KOPT-K1 (cell line): ENCODE measurements at regions not wholly inside any gene's neighbourhood (a gene's known extent, or its start where the extent isn't known, plus 50 kb on each side); places are given as distances from the start of the nearest gene placed in this dataset.

ENCODE experiments used
- H3K27ac ChIP-seq: fragments of 200-600 bp; sonication (generic); 2 replicates; pipeline ENCODE4 v1.5.1; 2016; ENCODE audit warnings: antibody characterized with exemption, mild to moderate bottlenecking, low read depth, low read length; ENCODE audit not compliant: poor library complexity, severe bottlenecking
- H3K36me3 ChIP-seq: fragments of 200-600 bp; sonication (generic); 2 replicates; pipeline ENCODE4 v1.5.1; 2017; ENCODE audit warnings: antibody characterized with exemption, mild to moderate bottlenecking, low read length, moderate library complexity; ENCODE audit not compliant: insufficient read depth
- H3K9me3 ChIP-seq: fragments of 200-600 bp; sonication (generic); 2 replicates; pipeline ENCODE4 v1.5.1; 2017; ENCODE audit warnings: antibody characterized with exemption, low read length, mild to moderate bottlenecking; ENCODE audit not compliant: insufficient read depth, poor library complexity, severe bottlenecking

GRCh38 chr7:18393465-18394118, 102.0 kb upstream of the HDAC9 start:
- H3K36me3 ChIP-seq: no peaks in the 10 kb centered on the region
- no peaks in the 10 kb centered on the region for H3K9me3 ChIP-seq
- no peak overlapping the region for H3K27ac ChIP-seq

DNA sequence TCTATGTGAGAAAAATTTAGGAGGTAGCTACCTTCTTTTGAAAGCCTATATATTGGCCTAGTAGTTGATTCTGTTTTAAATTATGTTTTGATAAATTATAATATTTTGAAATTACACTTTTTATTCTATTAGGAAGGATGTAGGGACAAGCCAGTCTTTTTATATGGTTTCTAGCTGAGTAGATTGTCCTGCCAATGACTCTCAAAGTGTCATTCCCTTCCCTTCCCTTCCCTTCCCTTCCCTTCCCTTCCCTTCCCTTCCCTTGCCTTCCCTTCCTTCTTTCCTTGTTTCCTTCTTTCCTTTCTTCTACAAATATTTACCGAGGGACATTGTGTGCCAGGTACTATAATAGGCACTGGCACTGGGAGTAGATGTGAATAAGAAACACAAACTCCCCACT, 99.7 kb upstream of the HDAC9 start:
- Histone ChIP-seq H3K9me3 (no peaks in the 10 kb centered on the region), H3K36me3 (no peaks in the 10 kb centered on the region), H3K27ac (no peak overlapping the region)

DNA sequence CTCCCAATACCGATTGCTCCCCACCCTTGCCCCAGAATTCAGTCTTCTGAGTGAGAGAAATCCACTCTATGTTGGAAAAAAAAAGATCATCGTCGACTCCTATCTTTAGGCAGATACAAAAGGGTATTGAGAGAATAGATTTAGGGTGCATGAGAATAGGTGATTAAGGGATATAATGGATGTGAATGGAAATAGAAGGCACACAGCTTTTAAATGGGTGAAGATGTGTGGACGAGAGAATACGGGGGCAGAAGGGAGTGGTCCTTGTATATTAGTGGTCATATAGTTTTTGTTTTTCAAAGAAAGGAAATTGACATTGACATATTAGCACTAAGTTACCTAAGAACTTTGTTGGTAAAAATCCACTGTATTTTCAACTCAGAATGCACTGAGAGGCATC, 98.6 kb upstream of the HDAC9 start:
- Histone ChIP-seq H3K36me3 (no peaks in the 10 kb centered on the region), H3K27ac (no peak overlapping the region), H3K9me3 (no peaks in the 10 kb centered on the region)

DNA sequence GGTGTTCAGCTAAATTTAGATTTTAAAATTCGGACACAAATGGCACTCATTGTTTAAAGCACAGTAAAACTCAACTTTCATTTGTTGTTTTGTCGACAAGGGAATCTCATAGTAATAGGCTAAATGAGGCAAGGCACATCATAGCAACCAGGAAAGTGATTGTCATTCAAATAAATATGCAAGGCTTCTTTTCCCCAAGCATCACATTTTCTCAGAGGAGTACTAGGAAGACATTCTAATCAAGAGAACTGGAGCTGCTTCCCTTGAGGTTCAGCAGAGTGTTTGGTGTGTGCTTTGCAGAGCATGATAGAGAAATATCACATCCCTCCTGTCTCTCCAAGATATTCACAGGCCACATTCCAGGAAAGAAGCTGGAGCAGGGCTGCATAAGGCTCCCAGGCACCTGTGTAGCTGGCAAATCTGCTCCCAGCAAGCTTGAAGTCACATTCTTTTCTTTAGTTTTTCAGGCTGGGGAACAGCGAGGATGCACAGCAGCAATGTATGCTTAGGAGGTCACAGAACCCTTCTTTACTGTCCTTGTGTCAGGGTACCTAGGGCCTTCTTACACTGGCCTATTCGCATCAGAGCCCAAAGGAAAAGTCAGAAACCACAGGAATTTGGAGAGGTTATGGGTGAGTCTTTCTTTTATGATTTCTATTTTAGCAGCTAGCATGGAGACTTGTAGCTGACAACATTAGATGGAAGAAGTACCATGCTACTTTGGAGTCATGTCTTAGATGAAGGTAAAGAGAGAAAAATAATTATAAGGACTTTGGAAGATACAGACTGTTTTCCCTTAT, 95.9 kb upstream of the HDAC9 start:
- Histone ChIP-seq H3K27ac (no peak overlapping the region), H3K36me3 (no peaks in the 10 kb centered on the region), H3K9me3 (no peaks in the 10 kb centered on the region)

GRCh38 chr7:18400275-18400674, 95.3 kb upstream of the HDAC9 start:
- Histone ChIP-seq H3K36me3 (no peaks in the 10 kb centered on the region), H3K9me3 (no peaks in the 10 kb centered on the region), H3K27ac (no peak overlapping the region)

- Histone ChIP-seq H3K36me3 (no peaks in the 10 kb centered on the region), H3K27ac (no peak overlapping the region), H3K9me3 (no peaks in the 10 kb centered on the region)
Observed at GRCh38 chr7:18400726-18401125, 94.8 kb upstream of the HDAC9 start.

DNA sequence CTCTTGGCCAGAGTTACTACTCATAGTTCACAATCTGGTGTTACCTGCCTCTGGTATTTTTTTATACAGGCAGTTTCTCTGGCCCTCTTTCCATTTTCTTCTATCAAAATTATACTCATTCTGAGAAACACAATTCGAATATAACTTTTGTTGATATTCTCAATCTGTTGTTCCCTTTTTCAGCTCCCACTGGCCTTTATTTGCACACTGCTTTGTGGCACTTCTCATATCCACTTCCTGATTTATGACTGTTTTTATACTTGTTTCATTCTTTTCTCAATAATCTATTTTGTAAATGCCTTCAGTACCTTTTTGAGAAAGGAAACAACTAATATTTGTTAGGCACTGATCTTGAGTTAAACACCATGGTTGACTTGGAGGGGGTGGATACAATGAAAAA, 93.8 kb upstream of the HDAC9 start:
- Histone ChIP-seq H3K9me3 (no peaks in the 10 kb centered on the region), H3K36me3 (no peaks in the 10 kb centered on the region), H3K27ac (no peak overlapping the region)

GRCh38 chr7:18402488-18403183, 92.9 kb upstream of the HDAC9 start:
- H3K9me3 ChIP-seq: no peaks in the 10 kb centered on the region
- H3K27ac ChIP-seq: no peak overlapping the region
- H3K36me3 ChIP-seq: no peaks in the 10 kb centered on the region

DNA sequence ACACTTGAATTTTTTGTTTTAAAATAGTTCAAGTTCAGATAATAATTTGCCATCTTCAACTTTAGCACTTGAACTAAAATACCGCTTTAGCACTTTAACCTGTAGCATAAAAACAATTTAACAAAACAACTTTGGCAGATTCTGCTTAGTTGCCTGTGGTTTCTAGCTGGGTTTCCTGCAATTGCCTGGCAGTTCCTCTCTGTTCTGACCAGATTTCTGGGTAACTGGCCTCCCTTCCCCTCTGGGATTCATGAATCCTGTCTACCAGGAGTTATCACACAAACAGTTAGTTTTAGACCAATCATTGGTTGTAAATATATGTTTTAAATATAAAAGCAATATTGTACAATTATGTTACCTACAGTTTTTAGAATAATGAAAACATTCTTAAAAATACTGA, 89.8 kb upstream of the HDAC9 start:
- Histone ChIP-seq H3K27ac (no peak overlapping the region), H3K36me3 (no peaks in the 10 kb centered on the region)

DNA sequence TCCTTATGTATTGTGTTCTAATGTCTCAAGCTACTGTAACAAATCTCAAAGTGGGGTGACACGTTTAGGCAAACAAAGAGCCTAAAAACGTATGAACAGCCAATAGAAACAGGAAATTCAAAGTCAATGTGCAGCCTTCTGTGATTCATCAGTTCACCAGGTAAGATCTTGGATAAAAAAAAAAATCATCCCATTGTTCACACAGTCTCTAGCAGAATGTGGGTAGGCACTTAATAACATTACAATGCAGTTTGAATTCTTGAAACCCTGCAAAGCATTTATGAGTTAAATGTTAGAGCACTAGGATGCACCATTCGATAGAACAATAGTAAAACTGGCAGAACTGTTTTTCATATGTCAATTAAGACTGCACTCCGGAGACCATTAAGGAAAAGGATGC, 88.2 kb upstream of the HDAC9 start:
- no peaks in the 10 kb centered on the region for H3K36me3 ChIP-seq
- H3K27ac ChIP-seq: no peak overlapping the region
- H3K9me3 ChIP-seq: no peaks in the 10 kb centered on the region

More for the DNA sequence above, 89.8 kb upstream of the HDAC9 start:
- no peaks in the 10 kb centered on the region for H3K9me3 ChIP-seq

DNA sequence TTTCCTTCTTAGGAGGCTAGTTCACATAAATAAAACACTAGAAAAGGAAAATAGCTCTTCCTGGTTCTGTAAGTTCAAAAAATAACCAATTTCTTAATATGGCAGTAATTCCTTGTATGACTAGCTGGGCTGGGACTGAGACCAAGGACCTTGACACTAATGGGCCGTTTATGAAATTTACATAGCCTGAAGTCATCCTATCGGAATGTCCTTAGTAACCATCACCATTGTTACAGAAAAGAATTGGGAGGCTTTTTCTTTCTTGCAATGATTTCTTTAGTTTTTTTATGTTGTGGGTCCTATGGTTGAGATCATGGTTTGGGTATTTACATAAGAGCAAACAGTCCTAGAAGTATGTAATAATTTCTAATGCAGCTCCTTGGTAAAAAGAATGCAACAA, 87.1 kb upstream of the HDAC9 start:
- Histone ChIP-seq H3K36me3 (no peaks in the 10 kb centered on the region), H3K27ac (no peak overlapping the region), H3K9me3 (no peaks in the 10 kb centered on the region)

GRCh38 chr7:18408868-18409267, 86.7 kb upstream of the HDAC9 start:
- no peaks in the 10 kb centered on the region for H3K9me3 ChIP-seq
- no peak overlapping the region for H3K27ac ChIP-seq
- H3K36me3 ChIP-seq: no peaks in the 10 kb centered on the region

GRCh38 chr7:18413447-18413846, 82.1 kb upstream of the HDAC9 start:
- Histone ChIP-seq H3K9me3 (no peaks in the 10 kb centered on the region), H3K36me3 (no peaks in the 10 kb centered on the region), H3K27ac (no peak overlapping the region)

DNA sequence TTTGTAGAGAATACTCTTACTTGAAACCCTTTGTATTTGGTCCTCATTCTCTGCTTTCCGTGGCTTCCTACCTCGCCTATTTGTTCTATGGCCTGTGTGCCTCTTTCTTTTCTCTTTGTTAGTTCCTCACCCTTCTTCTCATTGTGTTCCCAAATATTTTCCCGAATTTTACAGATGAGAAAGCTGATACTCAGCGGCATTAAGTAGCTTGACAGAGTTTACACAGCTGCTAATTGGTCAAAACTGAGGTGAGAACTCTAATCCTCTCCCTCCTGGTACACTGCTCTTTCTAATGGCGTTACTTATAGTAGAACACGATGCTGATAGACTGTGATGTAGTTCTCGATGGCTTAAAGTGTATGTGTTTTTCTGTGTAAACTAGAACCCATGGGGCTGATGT, 80.7 kb upstream of the HDAC9 start:
- Histone ChIP-seq H3K36me3 (no peaks in the 10 kb centered on the region), H3K27ac (no peak overlapping the region)

DNA sequence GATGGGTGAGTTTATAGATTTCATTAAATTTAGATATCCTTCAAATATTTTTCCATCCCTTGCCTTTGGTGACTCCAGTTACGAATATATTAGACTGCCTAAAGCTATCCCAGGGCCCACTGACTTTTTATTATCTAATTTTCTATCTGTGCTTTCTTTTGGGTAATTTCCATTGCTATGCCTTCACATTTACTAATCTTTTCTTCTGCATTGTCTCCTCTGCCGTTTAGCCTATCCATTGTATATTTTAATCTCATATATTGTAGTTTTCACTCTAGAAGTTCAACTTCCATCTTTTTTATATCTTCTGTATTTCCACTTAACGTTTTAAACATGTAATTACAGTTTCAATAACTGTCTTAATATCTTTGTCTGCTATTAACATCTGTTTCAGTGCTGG, 78.6 kb upstream of the HDAC9 start:
- Histone ChIP-seq H3K9me3 (no peaks in the 10 kb centered on the region), H3K27ac (no peak overlapping the region), H3K36me3 (no peaks in the 10 kb centered on the region)

More for the DNA sequence above, 80.7 kb upstream of the HDAC9 start:
- H3K9me3 ChIP-seq: no peaks in the 10 kb centered on the region
